A673 (cell line): ENCODE measurements at regions not wholly inside any gene's neighbourhood (a gene's known extent, or its start where the extent isn't known, plus 50 kb on each side); places are given as distances from the start of the nearest gene placed in this dataset.

Experiments used
- EZH2 ChIP-seq: fragments of 200-600 bp; sonication (generic); IDR thresholded peaks from 2 replicates; pipeline ENCODE4 v1.6.1; 2017; ENCODE audit warnings: borderline replicate concordance, low read depth, mild to moderate bottlenecking, mixed read lengths, antibody characterized with exemption, low read length; ENCODE audit not compliant: poor library complexity, severe bottlenecking
- TF ChIP-seq, protein P1 (sequence below): fragments of 300-800, 200-600 bp; sonication (generic); conservative IDR thresholded peaks from 2 replicates; pipeline ENCODE4 v1.5.1; 2017; ENCODE audit warnings: low read depth, mild to moderate bottlenecking, antibody characterized with exemption, low read length, moderate library complexity, mixed read lengths

DNA sequence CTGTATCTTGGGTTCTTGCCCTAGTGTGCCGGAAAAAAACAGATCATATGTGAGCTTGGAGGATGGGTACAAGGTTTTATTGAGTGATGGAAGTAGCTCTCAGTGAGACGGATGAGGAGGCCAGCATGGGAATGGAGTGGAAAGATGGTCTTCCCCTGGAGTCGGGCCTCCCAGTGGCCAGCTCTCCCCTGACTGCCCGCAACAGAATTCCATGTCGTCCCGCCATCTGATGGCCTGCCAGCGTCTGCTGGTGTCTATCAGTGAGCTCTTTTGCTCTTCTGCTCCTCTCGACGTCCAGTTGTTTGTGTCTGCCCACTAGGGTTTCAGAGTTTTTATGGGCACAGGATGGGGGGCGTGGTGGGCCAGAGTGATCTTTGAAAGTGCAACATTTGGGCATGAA lies 315.2 kb upstream of the BRINP3 start:
- TF ChIP-seq, protein P1, sequence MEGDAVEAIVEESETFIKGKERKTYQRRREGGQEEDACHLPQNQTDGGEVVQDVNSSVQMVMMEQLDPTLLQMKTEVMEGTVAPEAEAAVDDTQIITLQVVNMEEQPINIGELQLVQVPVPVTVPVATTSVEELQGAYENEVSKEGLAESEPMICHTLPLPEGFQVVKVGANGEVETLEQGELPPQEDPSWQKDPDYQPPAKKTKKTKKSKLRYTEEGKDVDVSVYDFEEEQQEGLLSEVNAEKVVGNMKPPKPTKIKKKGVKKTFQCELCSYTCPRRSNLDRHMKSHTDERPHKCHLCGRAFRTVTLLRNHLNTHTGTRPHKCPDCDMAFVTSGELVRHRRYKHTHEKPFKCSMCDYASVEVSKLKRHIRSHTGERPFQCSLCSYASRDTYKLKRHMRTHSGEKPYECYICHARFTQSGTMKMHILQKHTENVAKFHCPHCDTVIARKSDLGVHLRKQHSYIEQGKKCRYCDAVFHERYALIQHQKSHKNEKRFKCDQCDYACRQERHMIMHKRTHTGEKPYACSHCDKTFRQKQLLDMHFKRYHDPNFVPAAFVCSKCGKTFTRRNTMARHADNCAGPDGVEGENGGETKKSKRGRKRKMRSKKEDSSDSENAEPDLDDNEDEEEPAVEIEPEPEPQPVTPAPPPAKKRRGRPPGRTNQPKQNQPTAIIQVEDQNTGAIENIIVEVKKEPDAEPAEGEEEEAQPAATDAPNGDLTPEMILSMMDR, result no peak
- no peak for TF ChIP-seq EZH2
